ENCODE measurements at regions not wholly inside any gene's neighbourhood (a gene's known extent, or its start where the extent isn't known, plus 50 kb on each side); places are given as distances from the start of the nearest gene placed in this dataset.

DNA sequence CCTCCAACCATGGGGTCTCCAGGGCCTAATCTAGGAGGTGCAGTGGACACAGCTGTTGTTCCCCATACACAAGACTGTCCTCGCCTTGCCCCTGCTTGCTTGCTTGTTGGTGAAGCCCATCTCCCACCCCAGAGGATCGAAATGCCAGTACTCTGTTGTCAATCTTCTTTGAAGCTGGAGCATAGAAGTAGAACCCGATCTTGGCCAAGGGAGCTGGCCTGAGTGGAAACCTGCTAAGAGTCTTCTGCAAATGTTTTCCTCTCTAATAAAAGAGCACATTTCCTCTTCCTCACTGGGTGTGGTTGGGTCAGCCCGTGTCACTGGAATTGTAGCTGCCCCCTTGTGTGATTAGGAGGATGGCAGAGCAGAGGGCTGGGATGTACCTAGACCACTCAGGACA is 85.4 kb downstream of the HES1 start:
- Histone ChIP-seq H3K9ac (ENCODE audit: insufficient read depth, low read length, poor library complexity, severe bottlenecking) (no peak overlapping the region), H2AFZ (ENCODE audit: insufficient read depth, low read depth, low read length, poor library complexity, severe bottlenecking) (no peak overlapping the region), H3K79me2 (ENCODE audit: insufficient read depth, low read length) (no peaks in the 10 kb centered on the region), H3K27ac (ENCODE audit: low read depth in 1 of 2, low read length in 2 of 2) (no peak overlapping the region), H3K9me3 (replicated peaks in 1 of 2; ENCODE audit: control insufficient read depth in 1 of 2, insufficient read depth in 1 of 2, low read length in 2 of 2) (no peaks in the 10 kb centered on the region), H3K36me3 (replicated peaks in 1 of 2; ENCODE audit: control insufficient read depth in 1 of 2, insufficient read depth in 2 of 2, low read length in 2 of 2) (no peaks in the 10 kb centered on the region), H3K4me2 (replicated peaks; ENCODE audit: extremely low read depth, low read length, poor library complexity, severe bottlenecking) (no peak overlapping the region), H3K27me3 (ENCODE audit: control insufficient read depth in 2 of 2, insufficient read depth in 2 of 2, low read length in 2 of 2) (no peaks in the 10 kb centered on the region), H4K20me1 (ENCODE audit: insufficient read depth, low read length) (no peaks in the 10 kb centered on the region), H3K4me1 (ENCODE audit: control insufficient read depth in 1 of 2, insufficient read depth in 2 of 2, low read length in 2 of 2) (peaks cover 0 to 6% of the 10 kb centered on the region in 2 donors), H3K4me3 (replicated peaks in 1 of 3; ENCODE audit: low read depth in 2 of 3, low read length in 3 of 3) (no peak overlapping the region)
- Mint-ChIP-seq H3K27ac (no peak overlapping the region), H3K27me3 (ENCODE audit: low read depth in 3 of 3) (peaks cover 11 to 22% (median 16%) of the 10 kb centered on the region in 3 donors), H3K36me3 (no peaks in the 10 kb centered on the region), H3K9me3 (peaks cover 0 to 3% (median 0%) of the 10 kb centered on the region in 7 donors), H3K4me1 (peaks cover 13% of the 10 kb centered on the region), H3K4me3 (no peak overlapping the region)
- DNase-seq: no peak
- intact Hi-C loops (cut with micrococcal nuclease): no loop called here
- no peak for TF ChIP-seq CTCF (IDR thresholded peaks at IDR 0.05)
- WGBS (ENCODE audit: insufficient coverage): 100% methylated on average over 1 of the region's 4 CpGs

DNA sequence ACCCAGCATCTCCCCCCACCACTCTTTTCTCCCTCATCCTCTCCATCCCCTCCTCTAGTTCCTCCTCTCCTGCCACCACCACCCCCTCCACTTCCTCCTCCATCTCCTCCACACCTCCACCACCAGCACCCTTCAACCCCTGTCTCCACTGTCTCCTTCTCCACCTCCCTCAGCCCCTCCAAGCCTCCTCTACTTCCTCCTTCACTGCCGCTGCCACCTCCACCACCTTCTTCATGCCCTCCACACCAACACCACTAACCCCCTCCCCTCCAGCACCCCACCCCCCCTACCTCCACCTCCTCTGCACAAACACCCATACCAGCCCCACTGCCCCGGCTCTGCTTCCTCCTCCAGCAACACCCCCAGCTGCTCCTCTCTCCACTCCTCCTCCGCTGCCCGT is 88.0 kb downstream of the HES1 start:
- 29% methylated on average over 4 of the region's 4 CpGs for WGBS (ENCODE audit: insufficient coverage)
- H3K36me3 Mint-ChIP-seq: no peaks in the 10 kb centered on the region
- no peak overlapping the region for H3K27ac Mint-ChIP-seq
- peaks cover 13% of the 10 kb centered on the region for H3K4me1 Mint-ChIP-seq
- TF ChIP-seq CTCF (IDR thresholded peaks at IDR 0.05): no peak
- Histone ChIP-seq H3K36me3 (replicated peaks in 1 of 2; ENCODE audit: control insufficient read depth in 1 of 2, insufficient read depth in 2 of 2, low read length in 2 of 2) (no peaks in the 10 kb centered on the region), H3K27me3 (ENCODE audit: control insufficient read depth in 2 of 2, insufficient read depth in 2 of 2, low read length in 2 of 2) (no peaks in the 10 kb centered on the region), H3K79me2 (ENCODE audit: insufficient read depth, low read length) (no peaks in the 10 kb centered on the region), H3K4me3 (replicated peaks in 1 of 3; ENCODE audit: low read depth in 2 of 3, low read length in 3 of 3) (no peak overlapping the region), H3K9ac (ENCODE audit: insufficient read depth, low read length, poor library complexity, severe bottlenecking) (no peak overlapping the region), H3K9me3 (replicated peaks in 1 of 2; ENCODE audit: control insufficient read depth in 1 of 2, insufficient read depth in 1 of 2, low read length in 2 of 2) (no peaks in the 10 kb centered on the region), H3K27ac (ENCODE audit: low read depth in 1 of 2, low read length in 2 of 2) (no peak overlapping the region), H3K4me1 (ENCODE audit: control insufficient read depth in 1 of 2, insufficient read depth in 2 of 2, low read length in 2 of 2) (peaks cover 0 to 6% of the 10 kb centered on the region in 2 donors), H3K4me2 (replicated peaks; ENCODE audit: extremely low read depth, low read length, poor library complexity, severe bottlenecking) (no peak overlapping the region), H2AFZ (ENCODE audit: insufficient read depth, low read depth, low read length, poor library complexity, severe bottlenecking) (no peak overlapping the region), H4K20me1 (ENCODE audit: insufficient read depth, low read length) (no peaks in the 10 kb centered on the region)
- peak overlapping the region in 1 of 2 donors; percentile 44 for H3K4me3 Mint-ChIP-seq
- no peak for DNase-seq
- intact Hi-C loops (cut with micrococcal nuclease): no loop called here
- peaks cover 14 to 17% (median 14%) of the 10 kb centered on the region in 3 donors for H3K27me3 Mint-ChIP-seq (ENCODE audit: low read depth in 3 of 3)
- peaks cover 2 to 6% (median 3%) of the 10 kb centered on the region in 7 donors for H3K9me3 Mint-ChIP-seq
